H1 (cell line): ENCODE measurements at regions not wholly inside any gene's neighbourhood (a gene's known extent, or its start where the extent isn't known, plus 50 kb on each side); places are given as distances from the start of the nearest gene placed in this dataset.

Experiments
- CEBPB ChIP-seq: IDR thresholded peaks from 2 replicates; pipeline ENCODE4 v1.6.1; 2012; ENCODE audit warnings: low read depth, low read length
- CHD1 ChIP-seq: IDR thresholded peaks from 2 replicates; pipeline ENCODE4 v1.6.1; 2012; ENCODE audit warnings: low read depth, low read length, improper control_type of control experiment
- GABPA ChIP-seq: IDR thresholded peaks from 2 replicates; pipeline ENCODE4 v1.6.1; 2011; ENCODE audit warnings: mild to moderate bottlenecking, low read length, moderate library complexity, borderline replicate concordance; ENCODE audit not compliant: insufficient read depth
- KDM1A ChIP-seq: fragments of 200-600, 300-600 bp; sonication (generic); IDR thresholded peaks from 2 replicates; pipeline ENCODE4 v1.7.1; 2016; ENCODE audit warnings: mild to moderate bottlenecking, low read length, borderline replicate concordance
- RAD21 ChIP-seq, 2 experiments: IDR thresholded peaks in 1 of 2; conservative IDR thresholded peaks in 1 of 2; 2 replicates each; pipeline ENCODE4 v1.6.1; 2011; ENCODE audit warnings: low read depth in 2 of 2, low read length in 2 of 2, improper control_type of control experiment in 1 of 2, inconsistent platforms in 1 of 2, mild to moderate bottlenecking in 1 of 2, moderate library complexity in 1 of 2

GRCh38 chr13:65268009-65268408, 1962.1 kb downstream of the PCDH9 start (continued):
- no peak for TF ChIP-seq KDM1A
- TF ChIP-seq GABPA: no peak
- no peak for TF ChIP-seq CHD1
- no peak for TF ChIP-seq RAD21 (IDR thresholded peaks at IDR 0.05 in 1 of 2, conservative IDR thresholded peaks at IDR 0.05 in 1 of 2; ENCODE audit: low read depth in 2 of 2, low read length in 2 of 2)
- no peak for TF ChIP-seq CEBPB
